WTC11 (cell line): ENCODE measurements at regions not wholly inside any gene's neighbourhood (a gene's known extent, or its start where the extent isn't known, plus 50 kb on each side); places are given as distances from the start of the nearest gene placed in this dataset.

Source experiments
- ATAC-seq: fragments of 200-7000 bp; cut with Tn5 transposase; 2 replicates; pipeline ENCODE4 v1.10.0; 2021; ENCODE audit warnings: mild to moderate bottlenecking, moderate library complexity
- CTCF ChIA-PET: fragments of 300-600 bp; sonication (Branson Sonifier 250); formaldehyde crosslinking; loops from one replicate; lab custom pipeline; 2021; ENCODE audit warnings: antibody characterized with exemption; lab: Charles Lee
- POLR2A ChIA-PET: fragments of 350-600 bp; sonication (Branson Sonifier 250); formaldehyde crosslinking; loops from one replicate; lab custom pipeline; 2021; ENCODE audit warnings: antibody characterized with exemption; lab: Charles Lee
- DNase-seq: peaks from one replicate; pipeline ENCODE4 v3.0.0; 2021; ENCODE audit warnings: low spot score
- H3K27ac Mint-ChIP-seq: 2 replicates; pipeline ENCODE4 v1.8.0; 2021; ENCODE audit warnings: mixed read lengths
- H3K27me3 Mint-ChIP-seq: 2 replicates; pipeline ENCODE4 v1.8.0; 2021; ENCODE audit warnings: low read depth, mild to moderate bottlenecking, moderate library complexity, mixed read lengths
- H3K36me3 Mint-ChIP-seq: 2 replicates; pipeline ENCODE4 v1.8.0; 2021; ENCODE audit warnings: mixed read lengths
- H3K4me1 Mint-ChIP-seq: 2 replicates; pipeline ENCODE4 v1.8.0; 2022; ENCODE audit warnings: mixed read lengths
- H3K4me3 Mint-ChIP-seq: 2 replicates; pipeline ENCODE4 v1.8.0; 2021; ENCODE audit warnings: mild to moderate bottlenecking, moderate library complexity, mixed read lengths
- H3K9me3 Mint-ChIP-seq: 2 replicates; pipeline ENCODE4 v1.8.0; 2021; ENCODE audit warnings: mixed read lengths
- ELF4 ChIP-seq: sonication (generic); formaldehyde crosslinking; IDR thresholded peaks from 2 replicates; pipeline ENCODE4 v1.8.1; 2022; ENCODE audit warnings: low read depth, mild to moderate bottlenecking, moderate library complexity, missing genetic modification reagents
- EMX1 ChIP-seq: fragments of 250-450 bp; sonication (Bioruptor Pico); IDR thresholded peaks from 2 replicates; pipeline ENCODE4 v1.8.0; 2021; ENCODE audit warnings: mild to moderate bottlenecking
- FOXJ3 ChIP-seq: sonication (generic); formaldehyde crosslinking; IDR thresholded peaks from 2 replicates; pipeline ENCODE4 v1.9.0; 2021; ENCODE audit warnings: missing genetic modification reagents, mild to moderate bottlenecking, borderline replicate concordance
- NFATC4 ChIP-seq: fragments of 250-450 bp; sonication (Bioruptor Pico); IDR thresholded peaks from 2 replicates; pipeline ENCODE4 v1.9.0; 2021; ENCODE audit warnings: mild to moderate bottlenecking
- PRRX2 ChIP-seq: fragments of 250-450 bp; sonication (Bioruptor Pico); IDR thresholded peaks from 2 replicates; pipeline ENCODE4 v1.8.0; 2021; ENCODE audit warnings: mild to moderate bottlenecking
- RELA ChIP-seq: sonication (generic); formaldehyde crosslinking; IDR thresholded peaks from 2 replicates; pipeline ENCODE4 v1.8.1; 2022; ENCODE audit warnings: missing genetic modification reagents, mild to moderate bottlenecking, borderline replicate concordance
- SP1 ChIP-seq: sonication (generic); formaldehyde crosslinking; conservative IDR thresholded peaks from 2 replicates; pipeline ENCODE4 v1.8.1; 2022; ENCODE audit warnings: missing genetic modification reagents
- ZNF121 ChIP-seq: sonication (generic); formaldehyde crosslinking; IDR thresholded peaks from 2 replicates; pipeline ENCODE4 v1.8.0; 2023; ENCODE audit warnings: missing genetic modification reagents
- ZNF138 ChIP-seq: sonication (generic); formaldehyde crosslinking; conservative IDR thresholded peaks from 2 replicates; pipeline ENCODE4 v1.8.1; 2022; ENCODE audit warnings: mild to moderate bottlenecking, moderate library complexity, missing genetic modification reagents
- ZNF232 ChIP-seq: sonication (generic); formaldehyde crosslinking; IDR thresholded peaks from 2 replicates; pipeline ENCODE4 v1.8.0; 2022; ENCODE audit warnings: mild to moderate bottlenecking, missing genetic modification reagents
- ZNF317 ChIP-seq: sonication (generic); formaldehyde crosslinking; IDR thresholded peaks from 2 replicates; pipeline ENCODE4 v1.8.1; 2023; ENCODE audit warnings: low read depth, mild to moderate bottlenecking, moderate library complexity, missing genetic modification reagents, borderline replicate concordance
- ZNF671 ChIP-seq: fragments of 250-450 bp; sonication (Bioruptor Pico); IDR thresholded peaks from 2 replicates; pipeline ENCODE4 v1.8.0; 2021; ENCODE audit warnings: mild to moderate bottlenecking
- TF ChIP-seq, protein P1 (sequence below): sonication (generic); formaldehyde crosslinking; IDR thresholded peaks from 2 replicates; pipeline ENCODE4 v1.8.0; 2023; ENCODE audit warnings: missing genetic modification reagents, mild to moderate bottlenecking, borderline replicate concordance
- TF ChIP-seq, protein P2 (sequence below): sonication (generic); formaldehyde crosslinking; IDR thresholded peaks from 2 replicates; pipeline ENCODE4 v1.8.0; 2022; ENCODE audit warnings: mild to moderate bottlenecking, missing genetic modification reagents
- TF ChIP-seq, protein P3 (sequence below): sonication (generic); formaldehyde crosslinking; IDR thresholded peaks from 2 replicates; pipeline ENCODE4 v1.8.0; 2022; ENCODE audit warnings: mild to moderate bottlenecking, missing genetic modification reagents
- TF ChIP-seq, protein P4 (sequence below): sonication (generic); formaldehyde crosslinking; IDR thresholded peaks from 2 replicates; pipeline ENCODE4 v1.8.1; 2023; ENCODE audit warnings: mild to moderate bottlenecking, missing genetic modification reagents
- TF ChIP-seq, protein P5 (sequence below): sonication (generic); formaldehyde crosslinking; IDR thresholded peaks from 2 replicates; pipeline ENCODE4 v1.8.0; 2023; ENCODE audit warnings: mild to moderate bottlenecking, missing genetic modification reagents
- TF ChIP-seq, protein P6 (sequence below): sonication (generic); formaldehyde crosslinking; conservative IDR thresholded peaks from 2 replicates; pipeline ENCODE4 v1.8.1; 2022; ENCODE audit warnings: mild to moderate bottlenecking, missing genetic modification reagents
- TF ChIP-seq, protein P7 (sequence below): sonication (generic); formaldehyde crosslinking; IDR thresholded peaks from 2 replicates; pipeline ENCODE4 v1.8.0; 2022; ENCODE audit warnings: mild to moderate bottlenecking, missing genetic modification reagents
- TF ChIP-seq, protein P8 (sequence below): sonication (generic); formaldehyde crosslinking; IDR thresholded peaks from 2 replicates; pipeline ENCODE4 v1.8.1; 2022; ENCODE audit warnings: mild to moderate bottlenecking, missing genetic modification reagents, moderate library complexity, borderline replicate concordance

DNA sequence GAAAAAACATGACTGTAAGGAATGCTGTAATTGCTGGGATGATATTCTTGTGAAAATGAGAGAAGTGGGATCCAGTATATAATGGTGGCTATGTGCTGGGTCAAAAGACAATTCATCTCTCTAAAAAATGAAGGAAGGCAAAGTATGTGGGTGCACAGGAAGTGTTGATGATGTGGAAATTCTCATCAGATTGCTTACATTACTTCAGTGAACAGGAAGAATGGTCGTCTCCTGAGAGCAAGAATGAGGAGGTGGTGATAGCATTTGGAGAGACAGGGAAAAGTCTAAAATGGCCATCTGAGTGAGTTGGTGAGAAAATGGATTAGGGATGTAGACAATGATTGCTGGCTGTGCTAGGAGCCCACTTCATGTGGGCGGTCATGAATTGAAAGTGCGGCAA, 253.5 kb upstream of the NREP start (continued):
- TF ChIP-seq NFATC4 (CRISPR knock-in tag) (no peak), EMX1 (CRISPR knock-in tag) (no peak), FOXJ3 (CRISPR knock-in tag) (no peak)
- TF ChIP-seq, protein P1, sequence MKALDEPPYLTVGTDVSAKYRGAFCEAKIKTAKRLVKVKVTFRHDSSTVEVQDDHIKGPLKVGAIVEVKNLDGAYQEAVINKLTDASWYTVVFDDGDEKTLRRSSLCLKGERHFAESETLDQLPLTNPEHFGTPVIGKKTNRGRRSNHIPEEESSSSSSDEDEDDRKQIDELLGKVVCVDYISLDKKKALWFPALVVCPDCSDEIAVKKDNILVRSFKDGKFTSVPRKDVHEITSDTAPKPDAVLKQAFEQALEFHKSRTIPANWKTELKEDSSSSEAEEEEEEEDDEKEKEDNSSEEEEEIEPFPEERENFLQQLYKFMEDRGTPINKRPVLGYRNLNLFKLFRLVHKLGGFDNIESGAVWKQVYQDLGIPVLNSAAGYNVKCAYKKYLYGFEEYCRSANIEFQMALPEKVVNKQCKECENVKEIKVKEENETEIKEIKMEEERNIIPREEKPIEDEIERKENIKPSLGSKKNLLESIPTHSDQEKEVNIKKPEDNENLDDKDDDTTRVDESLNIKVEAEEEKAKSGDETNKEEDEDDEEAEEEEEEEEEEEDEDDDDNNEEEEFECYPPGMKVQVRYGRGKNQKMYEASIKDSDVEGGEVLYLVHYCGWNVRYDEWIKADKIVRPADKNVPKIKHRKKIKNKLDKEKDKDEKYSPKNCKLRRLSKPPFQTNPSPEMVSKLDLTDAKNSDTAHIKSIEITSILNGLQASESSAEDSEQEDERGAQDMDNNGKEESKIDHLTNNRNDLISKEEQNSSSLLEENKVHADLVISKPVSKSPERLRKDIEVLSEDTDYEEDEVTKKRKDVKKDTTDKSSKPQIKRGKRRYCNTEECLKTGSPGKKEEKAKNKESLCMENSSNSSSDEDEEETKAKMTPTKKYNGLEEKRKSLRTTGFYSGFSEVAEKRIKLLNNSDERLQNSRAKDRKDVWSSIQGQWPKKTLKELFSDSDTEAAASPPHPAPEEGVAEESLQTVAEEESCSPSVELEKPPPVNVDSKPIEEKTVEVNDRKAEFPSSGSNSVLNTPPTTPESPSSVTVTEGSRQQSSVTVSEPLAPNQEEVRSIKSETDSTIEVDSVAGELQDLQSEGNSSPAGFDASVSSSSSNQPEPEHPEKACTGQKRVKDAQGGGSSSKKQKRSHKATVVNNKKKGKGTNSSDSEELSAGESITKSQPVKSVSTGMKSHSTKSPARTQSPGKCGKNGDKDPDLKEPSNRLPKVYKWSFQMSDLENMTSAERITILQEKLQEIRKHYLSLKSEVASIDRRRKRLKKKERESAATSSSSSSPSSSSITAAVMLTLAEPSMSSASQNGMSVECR: no peak
- TF ChIP-seq, all 79 proteins: peak for 0

DNA sequence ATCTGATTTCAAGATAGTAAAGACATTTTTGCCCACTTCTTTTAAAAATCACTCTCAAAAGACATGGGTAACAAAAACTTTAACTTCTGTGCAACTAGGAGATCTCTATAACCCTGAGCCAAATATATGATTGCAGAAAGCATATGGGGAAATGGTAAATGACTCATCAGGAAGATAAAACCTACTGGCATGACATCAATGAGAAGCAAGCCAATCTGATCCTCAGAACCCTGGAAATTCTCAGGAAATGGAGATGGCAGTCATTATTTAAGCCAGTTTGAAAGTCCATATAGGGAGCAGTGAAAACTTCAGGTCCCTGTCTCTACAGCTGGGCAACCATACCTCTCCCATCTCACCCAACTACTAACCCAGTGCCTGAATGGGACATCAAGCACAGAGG, 249.7 kb upstream of the NREP start:
- ATAC-seq (peak; percentile 36; the same call in 1 of the 2 replicates), DNase-seq (no peak)
- POLR2A ChIA-PET: no interaction called here
- Mint-ChIP-seq H3K9me3 (no peaks in the 10 kb centered on the region), H3K27me3 (no peaks in the 10 kb centered on the region), H3K36me3 (no peaks in the 10 kb centered on the region), H3K4me1 (0 out of 2 replicates have a peak, but pooled peaks cover 6% of the 10 kb centered on the region), H3K27ac (no peak overlapping the region), H3K4me3 (no peak overlapping the region)
- CTCF ChIA-PET: no interaction called here
- TF ChIP-seq ZNF121 (CRISPR knock-in tag) (no peak), ZNF317 (no peak), ELF4 (CRISPR knock-in tag) (no peak), ZNF138 (CRISPR knock-in tag) (no peak), NFATC4 (CRISPR knock-in tag) (no peak), ZNF671 (CRISPR knock-in tag) (no peak), SP1 (CRISPR knock-in tag) (no peak), ZNF232 (CRISPR knock-in tag) (no peak), PRRX2 (CRISPR knock-in tag) (no peak), RELA (CRISPR knock-in tag) (no peak)
- TF ChIP-seq, protein P2, sequence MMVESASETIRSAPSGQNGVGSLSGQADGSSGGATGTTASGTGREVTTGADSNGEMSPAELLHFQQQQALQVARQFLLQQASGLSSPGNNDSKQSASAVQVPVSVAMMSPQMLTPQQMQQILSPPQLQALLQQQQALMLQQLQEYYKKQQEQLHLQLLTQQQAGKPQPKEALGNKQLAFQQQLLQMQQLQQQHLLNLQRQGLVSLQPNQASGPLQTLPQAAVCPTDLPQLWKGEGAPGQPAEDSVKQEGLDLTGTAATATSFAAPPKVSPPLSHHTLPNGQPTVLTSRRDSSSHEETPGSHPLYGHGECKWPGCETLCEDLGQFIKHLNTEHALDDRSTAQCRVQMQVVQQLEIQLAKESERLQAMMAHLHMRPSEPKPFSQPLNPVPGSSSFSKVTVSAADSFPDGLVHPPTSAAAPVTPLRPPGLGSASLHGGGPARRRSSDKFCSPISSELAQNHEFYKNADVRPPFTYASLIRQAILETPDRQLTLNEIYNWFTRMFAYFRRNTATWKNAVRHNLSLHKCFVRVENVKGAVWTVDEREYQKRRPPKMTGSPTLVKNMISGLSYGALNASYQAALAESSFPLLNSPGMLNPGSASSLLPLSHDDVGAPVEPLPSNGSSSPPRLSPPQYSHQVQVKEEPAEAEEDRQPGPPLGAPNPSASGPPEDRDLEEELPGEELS (CRISPR knock-in tag): no peak
- TF ChIP-seq, protein P3, sequence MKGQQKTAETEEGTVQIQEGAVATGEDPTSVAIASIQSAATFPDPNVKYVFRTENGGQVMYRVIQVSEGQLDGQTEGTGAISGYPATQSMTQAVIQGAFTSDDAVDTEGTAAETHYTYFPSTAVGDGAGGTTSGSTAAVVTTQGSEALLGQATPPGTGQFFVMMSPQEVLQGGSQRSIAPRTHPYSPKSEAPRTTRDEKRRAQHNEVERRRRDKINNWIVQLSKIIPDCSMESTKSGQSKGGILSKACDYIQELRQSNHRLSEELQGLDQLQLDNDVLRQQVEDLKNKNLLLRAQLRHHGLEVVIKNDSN: no peak
- TF ChIP-seq, protein P4, sequence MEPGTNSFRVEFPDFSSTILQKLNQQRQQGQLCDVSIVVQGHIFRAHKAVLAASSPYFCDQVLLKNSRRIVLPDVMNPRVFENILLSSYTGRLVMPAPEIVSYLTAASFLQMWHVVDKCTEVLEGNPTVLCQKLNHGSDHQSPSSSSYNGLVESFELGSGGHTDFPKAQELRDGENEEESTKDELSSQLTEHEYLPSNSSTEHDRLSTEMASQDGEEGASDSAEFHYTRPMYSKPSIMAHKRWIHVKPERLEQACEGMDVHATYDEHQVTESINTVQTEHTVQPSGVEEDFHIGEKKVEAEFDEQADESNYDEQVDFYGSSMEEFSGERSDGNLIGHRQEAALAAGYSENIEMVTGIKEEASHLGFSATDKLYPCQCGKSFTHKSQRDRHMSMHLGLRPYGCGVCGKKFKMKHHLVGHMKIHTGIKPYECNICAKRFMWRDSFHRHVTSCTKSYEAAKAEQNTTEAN (CRISPR knock-in tag): no peak
- TF ChIP-seq, protein P5, sequence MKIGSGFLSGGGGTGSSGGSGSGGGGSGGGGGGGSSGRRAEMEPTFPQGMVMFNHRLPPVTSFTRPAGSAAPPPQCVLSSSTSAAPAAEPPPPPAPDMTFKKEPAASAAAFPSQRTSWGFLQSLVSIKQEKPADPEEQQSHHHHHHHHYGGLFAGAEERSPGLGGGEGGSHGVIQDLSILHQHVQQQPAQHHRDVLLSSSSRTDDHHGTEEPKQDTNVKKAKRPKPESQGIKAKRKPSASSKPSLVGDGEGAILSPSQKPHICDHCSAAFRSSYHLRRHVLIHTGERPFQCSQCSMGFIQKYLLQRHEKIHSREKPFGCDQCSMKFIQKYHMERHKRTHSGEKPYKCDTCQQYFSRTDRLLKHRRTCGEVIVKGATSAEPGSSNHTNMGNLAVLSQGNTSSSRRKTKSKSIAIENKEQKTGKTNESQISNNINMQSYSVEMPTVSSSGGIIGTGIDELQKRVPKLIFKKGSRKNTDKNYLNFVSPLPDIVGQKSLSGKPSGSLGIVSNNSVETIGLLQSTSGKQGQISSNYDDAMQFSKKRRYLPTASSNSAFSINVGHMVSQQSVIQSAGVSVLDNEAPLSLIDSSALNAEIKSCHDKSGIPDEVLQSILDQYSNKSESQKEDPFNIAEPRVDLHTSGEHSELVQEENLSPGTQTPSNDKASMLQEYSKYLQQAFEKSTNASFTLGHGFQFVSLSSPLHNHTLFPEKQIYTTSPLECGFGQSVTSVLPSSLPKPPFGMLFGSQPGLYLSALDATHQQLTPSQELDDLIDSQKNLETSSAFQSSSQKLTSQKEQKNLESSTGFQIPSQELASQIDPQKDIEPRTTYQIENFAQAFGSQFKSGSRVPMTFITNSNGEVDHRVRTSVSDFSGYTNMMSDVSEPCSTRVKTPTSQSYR: no peak
- TF ChIP-seq, protein P6, sequence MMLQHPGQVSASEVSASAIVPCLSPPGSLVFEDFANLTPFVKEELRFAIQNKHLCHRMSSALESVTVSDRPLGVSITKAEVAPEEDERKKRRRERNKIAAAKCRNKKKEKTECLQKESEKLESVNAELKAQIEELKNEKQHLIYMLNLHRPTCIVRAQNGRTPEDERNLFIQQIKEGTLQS (CRISPR knock-in tag): no peak
- TF ChIP-seq, protein P7, sequence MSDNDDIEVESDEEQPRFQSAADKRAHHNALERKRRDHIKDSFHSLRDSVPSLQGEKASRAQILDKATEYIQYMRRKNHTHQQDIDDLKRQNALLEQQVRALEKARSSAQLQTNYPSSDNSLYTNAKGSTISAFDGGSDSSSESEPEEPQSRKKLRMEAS (CRISPR knock-in tag): no peak
- TF ChIP-seq, protein P8, sequence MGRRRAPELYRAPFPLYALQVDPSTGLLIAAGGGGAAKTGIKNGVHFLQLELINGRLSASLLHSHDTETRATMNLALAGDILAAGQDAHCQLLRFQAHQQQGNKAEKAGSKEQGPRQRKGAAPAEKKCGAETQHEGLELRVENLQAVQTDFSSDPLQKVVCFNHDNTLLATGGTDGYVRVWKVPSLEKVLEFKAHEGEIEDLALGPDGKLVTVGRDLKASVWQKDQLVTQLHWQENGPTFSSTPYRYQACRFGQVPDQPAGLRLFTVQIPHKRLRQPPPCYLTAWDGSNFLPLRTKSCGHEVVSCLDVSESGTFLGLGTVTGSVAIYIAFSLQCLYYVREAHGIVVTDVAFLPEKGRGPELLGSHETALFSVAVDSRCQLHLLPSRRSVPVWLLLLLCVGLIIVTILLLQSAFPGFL (CRISPR knock-in tag): no peak
- TF ChIP-seq, all 79 proteins: peak for 0
